ENCODE measurements at regions not wholly inside any gene's neighbourhood (a gene's known extent, or its start where the extent isn't known, plus 50 kb on each side); places are given as distances from the start of the nearest gene placed in this dataset.

- DNase-seq: peak; percentile 8
Observed at GRCh38 chr2:67780841-67781240, 282.0 kb downstream of the C1D start.

- DNase-seq: peak; percentile 7
Observed at GRCh38 chr2:67782443-67782842, 280.4 kb downstream of the C1D start.

- DNase-seq: no peak
Observed at GRCh38 chr2:67783026-67783425, 279.8 kb downstream of the C1D start.

GRCh38 chr2:67790622-67791021, 272.2 kb downstream of the C1D start:
- peak; percentile 78 for DNase-seq

- DNase-seq: no peak
Observed at GRCh38 chr2:67792191-67792590, 270.6 kb downstream of the C1D start.

GRCh38 chr2:67792681-67793091, 270.1 kb downstream of the C1D start:
- DNase-seq: no peak

GRCh38 chr2:67797801-67798540, 264.8 kb downstream of the C1D start:
- peak; percentile 48 for DNase-seq

- DNase-seq: no peak
Observed at GRCh38 chr2:67798541-67799160, 264.2 kb downstream of the C1D start.

GRCh38 chr2:67799886-67800285, 262.9 kb downstream of the C1D start:
- DNase-seq: no peak

- no peak for DNase-seq
Observed at GRCh38 chr2:67802291-67802690, 260.5 kb downstream of the C1D start.

- DNase-seq: no peak
Observed at GRCh38 chr2:67802824-67803223, 260.0 kb downstream of the C1D start.

- no peak for DNase-seq
Observed at GRCh38 chr2:67806816-67807215, 256.0 kb downstream of the C1D start.

GRCh38 chr2:67808112-67808511, 254.7 kb downstream of the C1D start:
- DNase-seq: no peak

- DNase-seq: no peak
Observed at GRCh38 chr2:67812682-67813081, 250.1 kb downstream of the C1D start.

GRCh38 chr2:67823726-67824125, 239.1 kb downstream of the C1D start:
- DNase-seq: no peak

GRCh38 chr2:67824186-67824585, 238.6 kb downstream of the C1D start:
- peak; percentile 21 for DNase-seq

GRCh38 chr2:67825476-67825875, 237.3 kb downstream of the C1D start:
- peak; percentile 18 for DNase-seq

GRCh38 chr2:67828066-67828465, 234.7 kb downstream of the C1D start:
- DNase-seq: no peak

- DNase-seq: no peak
Observed at GRCh38 chr2:67829470-67829869, 233.3 kb downstream of the C1D start.

- DNase-seq: no peak
Observed at GRCh38 chr2:67833632-67834031, 229.2 kb downstream of the C1D start.

GRCh38 chr2:67834482-67834881, 228.3 kb downstream of the C1D start:
- no peak for DNase-seq

GRCh38 chr2:67835266-67835665, 227.5 kb downstream of the C1D start:
- no peak for DNase-seq

- DNase-seq: no peak
Observed at GRCh38 chr2:67836866-67837265, 225.9 kb downstream of the C1D start.

- DNase-seq: no peak
Observed at GRCh38 chr2:67838205-67838604, 224.6 kb downstream of the C1D start.

- DNase-seq: peak; percentile 5
Observed at GRCh38 chr2:67839242-67839641, 223.6 kb downstream of the C1D start.
